Muscle of back (tissue), 3 donors: ENCODE measurements at regions not wholly inside any gene's neighbourhood (a gene's known extent, or its start where the extent isn't known, plus 50 kb on each side); places are given as distances from the start of the nearest gene placed in this dataset.
A peak's percentile ranks its signal among the peaks of the same experiment; 100 is the strongest.

ENCODE experiments used
- DNase-seq, 3 donors: peaks; one replicate each; pipeline versions ENCODE4 v3.0.0 to v3.0.0-alpha.2; 2013

DNA sequence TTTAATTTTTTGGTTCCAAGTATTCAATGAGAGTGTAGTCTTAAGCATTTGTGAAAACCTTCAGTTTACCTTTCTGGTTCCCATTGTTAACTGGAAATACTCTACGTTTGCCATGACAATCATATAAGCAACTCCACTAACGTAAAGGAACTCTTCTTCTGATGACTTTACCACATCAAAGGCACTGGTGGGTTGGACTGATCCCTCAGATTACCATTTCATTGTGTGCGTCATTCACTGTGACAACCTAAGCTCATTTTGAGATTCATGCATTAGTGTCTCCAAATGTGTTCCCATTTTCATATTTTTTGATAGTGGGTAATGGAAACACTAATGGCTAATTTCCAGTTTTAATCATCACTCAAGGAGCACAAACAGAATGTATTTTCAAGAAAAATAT lies 119.9 kb upstream of the COL1A2 start:
- no peak for DNase-seq

DNA sequence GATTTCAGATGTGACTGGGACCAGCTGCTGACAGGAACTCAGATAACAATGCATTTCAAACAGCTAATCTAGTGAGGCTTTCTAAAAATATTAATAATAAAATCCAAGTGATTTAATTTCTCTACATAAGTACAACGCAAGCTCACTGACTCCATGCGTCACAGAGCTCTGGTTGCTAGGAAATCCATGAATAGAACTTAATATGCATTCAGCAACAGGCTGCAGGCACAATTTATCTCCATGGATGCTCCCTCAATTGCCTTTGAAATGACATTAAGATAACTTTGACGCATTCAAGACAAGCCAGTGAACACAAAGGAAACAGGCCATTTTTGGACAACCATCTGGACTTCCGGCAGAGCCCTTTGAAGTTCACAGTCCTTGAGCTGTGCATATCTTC lies 118.7 kb upstream of the COL1A2 start:
- DNase-seq, result no peak

DNA sequence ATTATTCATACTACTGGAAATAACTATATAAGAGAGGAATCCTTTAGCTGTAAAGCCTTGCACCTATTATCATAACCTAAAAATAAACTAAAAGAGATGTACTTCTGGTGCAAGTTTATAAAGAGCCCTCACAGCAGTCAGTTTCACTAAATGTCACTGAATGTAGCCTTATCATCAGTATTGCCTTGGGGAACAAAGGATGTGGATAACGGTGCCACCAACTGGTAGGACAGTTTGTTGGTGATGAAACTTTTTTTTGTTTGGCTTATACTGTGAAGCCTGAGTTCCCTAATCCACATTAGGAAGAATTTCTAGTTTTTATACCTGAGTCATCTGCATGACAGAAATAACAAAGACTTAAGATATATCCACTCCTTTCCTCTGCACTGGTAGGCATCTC lies 117.9 kb upstream of the COL1A2 start:
- no peak for DNase-seq

DNA sequence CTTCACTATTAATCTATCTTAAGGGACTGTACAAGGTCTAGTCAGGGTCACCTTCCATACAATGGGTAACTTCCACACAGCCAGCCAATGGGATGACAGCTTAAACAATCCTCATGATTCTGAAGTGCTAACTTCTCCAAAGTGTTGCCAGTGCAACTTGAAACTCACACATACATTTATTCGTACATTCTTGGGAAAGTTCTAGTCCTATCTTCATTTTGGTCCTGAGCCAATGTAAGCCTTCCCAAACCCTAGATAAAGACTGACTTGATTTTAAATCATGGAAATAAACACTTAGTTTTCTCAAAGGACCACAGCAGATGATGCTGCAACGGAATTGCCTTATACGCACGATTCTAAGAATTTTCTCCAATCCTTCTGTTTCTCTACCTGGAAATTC lies 117.5 kb upstream of the COL1A2 start:
- DNase-seq, result no peak

DNA sequence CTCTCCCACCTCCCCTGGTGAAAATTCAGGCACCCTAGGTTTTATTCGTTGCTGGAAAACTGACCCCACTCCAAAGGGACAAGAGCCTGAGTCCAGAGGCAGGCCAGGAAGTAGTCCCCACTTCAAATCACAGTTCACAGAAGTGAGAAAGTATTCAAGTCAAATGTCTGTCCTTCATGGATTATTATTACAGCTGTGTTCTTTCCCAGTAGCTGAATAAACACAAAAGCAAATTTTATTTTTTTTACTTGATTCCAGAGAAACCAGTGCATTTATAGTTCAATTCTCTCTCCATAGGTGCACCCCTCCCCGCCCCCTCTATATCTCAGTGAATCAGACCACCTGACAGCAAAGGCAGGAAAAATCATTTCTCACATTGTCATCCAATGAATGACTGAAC lies 113.8 kb upstream of the COL1A2 start:
- no peak for DNase-seq

DNA sequence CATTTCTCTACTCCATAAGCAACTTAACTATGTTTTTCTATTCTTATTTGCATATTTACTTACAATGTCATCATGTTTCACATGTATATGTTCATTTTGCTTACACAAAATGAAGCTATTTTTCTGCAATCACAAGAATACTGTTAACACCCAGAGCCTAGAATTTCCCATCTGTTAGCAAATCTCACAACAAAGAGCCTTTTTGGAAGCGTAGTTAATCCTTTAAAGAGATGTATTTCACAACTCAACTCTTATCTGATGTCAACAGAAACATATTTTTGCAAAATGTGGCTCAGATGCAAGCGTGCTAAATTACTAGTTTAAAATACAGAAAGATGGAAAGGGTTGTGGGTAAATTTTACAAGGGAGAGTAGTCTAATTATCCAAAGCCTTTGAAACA lies 110.6 kb upstream of the COL1A2 start:
- no peak for DNase-seq

DNA sequence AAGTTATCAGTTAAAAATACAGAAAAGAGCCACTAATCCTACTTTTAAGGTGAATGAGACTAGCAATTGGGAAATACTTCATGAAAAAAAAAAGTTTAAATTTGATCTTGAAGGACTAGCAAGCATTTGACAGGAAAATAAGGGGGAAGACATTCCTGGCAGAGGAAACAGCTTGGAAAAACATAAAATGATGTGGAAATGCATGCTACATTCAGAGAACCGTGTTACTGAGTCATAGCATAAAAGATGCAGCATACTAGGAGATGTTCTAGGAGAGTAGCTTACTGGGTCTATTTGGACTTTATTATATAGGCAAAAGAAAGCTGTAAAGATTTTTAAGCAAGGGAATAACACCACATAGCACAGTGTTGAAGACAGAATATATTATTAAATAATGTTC lies 108.6 kb upstream of the COL1A2 start:
- DNase-seq, result no peak

DNA sequence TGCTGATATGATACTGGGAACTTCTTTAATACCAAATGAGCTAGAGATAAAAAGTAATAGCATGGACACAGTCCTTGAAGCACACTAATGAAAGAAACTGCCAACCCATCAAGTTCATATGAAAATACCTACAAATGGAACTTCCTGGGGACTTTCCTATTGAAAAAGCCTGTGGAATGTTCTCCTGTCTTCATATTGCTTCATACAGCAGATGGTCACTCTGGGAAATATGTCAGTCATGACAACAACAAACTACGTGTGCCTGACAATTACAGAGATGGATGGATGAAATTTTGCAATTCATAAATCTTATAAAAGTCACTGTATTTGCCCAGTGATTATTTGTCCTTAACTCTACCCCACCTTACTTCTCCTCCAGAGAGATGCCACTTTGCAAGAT lies 106.6 kb upstream of the COL1A2 start:
- no peak for DNase-seq

DNA sequence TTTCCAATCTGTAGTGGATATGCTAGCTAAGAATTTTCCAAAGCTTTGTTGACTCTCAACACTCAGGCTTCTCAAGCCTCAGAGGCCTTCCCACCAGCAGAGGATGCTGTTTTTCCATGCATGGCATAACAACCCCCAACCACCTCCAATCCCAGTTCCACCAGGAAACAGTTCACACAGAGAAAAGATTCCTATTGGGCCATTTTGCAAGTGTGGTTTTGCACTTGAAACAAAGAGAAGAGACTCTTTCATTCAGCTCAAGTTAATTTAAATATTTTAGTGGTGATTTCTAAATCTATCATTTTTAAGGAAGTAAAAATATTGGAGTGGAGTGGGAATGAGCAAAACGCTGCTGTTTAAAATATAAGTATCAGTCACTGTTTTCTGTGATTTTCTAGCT lies 105.6 kb upstream of the COL1A2 start:
- peak; percentile 83 to 91 (median 86) for DNase-seq

DNA sequence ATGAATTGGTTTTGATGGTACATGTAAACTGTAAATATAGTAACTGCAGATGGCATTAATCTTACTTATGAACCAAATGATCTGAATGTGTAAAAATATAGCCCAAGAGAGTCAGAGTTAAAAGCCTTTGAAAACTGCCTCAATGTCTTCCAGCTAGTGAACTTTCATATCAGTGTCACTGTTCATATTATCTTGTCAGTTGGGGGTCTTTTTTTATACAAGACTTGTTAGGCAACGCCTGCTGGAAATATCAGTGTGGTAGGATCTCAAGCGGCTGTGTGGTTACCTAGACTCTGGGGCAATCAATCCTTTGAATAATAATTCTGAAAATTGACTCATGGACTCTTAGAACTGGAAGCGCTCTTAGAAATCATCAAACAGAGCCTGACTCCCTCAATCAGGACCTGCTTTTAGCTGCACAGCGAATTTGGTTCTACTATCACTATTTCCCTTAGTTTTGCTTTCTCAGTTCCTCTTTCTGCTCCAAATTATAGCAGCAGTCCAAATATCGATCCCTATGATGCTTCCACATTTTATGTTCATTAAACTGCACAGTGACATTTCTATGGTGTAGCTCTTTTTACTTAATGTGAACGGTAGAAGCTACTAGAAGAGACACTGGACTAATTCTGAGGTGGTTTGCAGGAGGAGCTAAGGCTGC lies 100.1 kb upstream of the COL1A2 start:
- no peak for DNase-seq

DNA sequence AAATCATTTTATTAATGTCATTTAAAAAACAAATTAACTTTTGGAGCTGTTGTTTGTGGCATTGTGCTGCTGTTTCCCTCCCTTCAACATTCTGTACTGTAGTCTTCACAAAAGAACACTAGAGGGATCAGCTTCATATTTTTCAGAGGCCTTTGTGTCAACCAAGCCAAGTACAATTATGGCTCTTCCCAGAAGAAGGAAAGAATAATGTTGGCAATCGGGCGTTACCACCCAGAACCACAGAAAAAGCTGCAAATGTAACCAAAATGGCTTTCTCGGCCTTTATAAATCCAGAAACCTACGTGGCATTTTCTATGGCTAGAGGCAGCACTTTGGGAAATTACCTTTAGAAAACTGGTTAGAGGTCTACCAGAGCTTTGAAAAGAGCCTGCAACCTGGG lies 98.8 kb upstream of the COL1A2 start:
- peak; percentile 86 to 93 (median 86) for DNase-seq

DNA sequence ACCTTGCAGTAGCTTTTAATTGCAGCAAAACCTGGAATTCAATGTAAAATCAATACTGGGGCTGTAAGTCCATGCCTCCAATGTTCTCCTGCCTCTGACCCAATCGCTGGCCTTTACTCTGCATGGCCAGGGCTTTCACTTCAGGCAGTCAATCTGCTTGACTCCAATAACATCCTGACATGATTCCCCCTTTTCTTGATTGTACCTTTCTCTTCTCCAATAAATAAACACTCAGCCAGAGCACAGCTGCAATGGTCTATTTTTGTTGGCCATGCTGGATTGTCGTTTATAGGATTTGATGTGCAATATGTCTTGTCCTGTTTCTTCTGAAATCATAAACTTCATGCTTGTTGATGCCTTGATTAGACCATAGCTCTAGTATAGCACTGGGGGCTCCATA lies 97.8 kb upstream of the COL1A2 start:
- peak in 1 of 3 donors; percentile 55 for DNase-seq

DNA sequence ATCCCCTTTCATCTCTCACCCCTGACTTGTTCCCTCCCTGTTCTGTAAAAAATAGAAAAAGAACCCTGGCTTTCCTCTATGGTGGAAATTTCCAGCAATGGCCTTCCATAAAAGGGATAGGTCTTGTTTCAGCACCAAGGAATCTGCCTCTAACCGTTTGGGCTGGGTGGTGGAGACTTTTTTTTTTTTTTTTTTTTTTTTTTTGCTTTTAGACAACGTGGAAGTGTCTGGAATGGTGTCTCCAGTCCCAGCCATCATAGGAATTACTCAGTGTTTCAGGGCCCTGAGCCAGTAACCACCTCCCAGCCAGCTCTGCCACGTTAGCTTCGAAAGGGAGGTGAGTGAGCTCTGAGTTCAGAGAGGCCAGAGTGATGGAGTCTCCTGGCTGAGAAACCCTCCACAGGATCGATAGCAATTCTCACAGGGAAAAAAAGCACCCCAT lies 97.3 kb upstream of the COL1A2 start:
- peak; percentile 87 to 94 (median 88) for DNase-seq

DNA sequence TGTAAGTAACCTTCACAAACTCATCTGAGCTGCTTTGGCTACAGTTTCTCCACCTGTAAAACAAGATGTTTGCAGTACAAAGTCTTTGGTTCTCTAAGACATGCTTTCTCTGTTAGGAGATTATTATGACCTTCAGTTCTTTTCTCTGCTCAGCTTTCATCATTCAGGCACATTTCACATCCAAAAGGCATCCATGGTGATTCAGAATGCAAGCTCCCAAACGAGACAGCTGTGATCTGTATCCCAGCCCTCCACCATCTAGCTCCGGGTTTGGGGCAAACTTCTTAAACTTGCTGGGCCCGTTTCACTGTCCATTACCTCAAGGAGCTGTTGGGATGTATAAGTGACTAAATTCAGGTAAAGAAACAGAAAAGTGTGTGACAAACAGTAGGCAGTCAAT lies 95.8 kb upstream of the COL1A2 start:
- peak in 1 of 3 donors; percentile 50 for DNase-seq

DNA sequence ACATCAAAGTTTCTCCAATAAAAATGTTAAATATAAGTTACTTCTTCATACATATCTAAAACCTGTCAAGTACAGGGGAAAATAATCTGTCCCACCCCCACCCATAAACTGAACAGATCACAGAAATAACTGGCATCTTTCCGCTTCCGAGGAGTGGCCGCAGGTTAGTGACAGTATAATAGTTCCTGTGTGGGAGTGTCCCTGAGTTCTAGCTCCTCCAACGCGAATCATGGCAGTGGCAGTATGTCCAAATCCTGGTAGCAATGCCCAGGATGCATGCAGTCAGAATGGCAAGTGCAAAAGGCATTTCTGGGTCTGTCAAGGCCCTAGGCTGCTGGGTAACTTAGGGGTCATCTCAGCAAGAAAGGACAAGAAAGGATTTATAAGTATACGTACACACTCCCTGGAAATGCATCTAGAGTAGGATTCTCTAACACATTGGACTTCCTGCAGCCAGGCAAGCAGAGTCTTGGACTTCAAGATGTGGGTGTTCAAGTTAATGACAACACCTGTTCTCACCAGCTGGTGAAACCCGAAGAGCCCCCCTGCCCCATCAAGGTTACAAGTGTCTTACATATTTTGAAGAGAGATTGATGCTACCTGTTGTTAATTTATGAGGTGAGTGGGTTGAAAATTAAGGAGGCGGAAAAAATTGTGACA lies 94.4 kb upstream of the COL1A2 start:
- no peak for DNase-seq

DNA sequence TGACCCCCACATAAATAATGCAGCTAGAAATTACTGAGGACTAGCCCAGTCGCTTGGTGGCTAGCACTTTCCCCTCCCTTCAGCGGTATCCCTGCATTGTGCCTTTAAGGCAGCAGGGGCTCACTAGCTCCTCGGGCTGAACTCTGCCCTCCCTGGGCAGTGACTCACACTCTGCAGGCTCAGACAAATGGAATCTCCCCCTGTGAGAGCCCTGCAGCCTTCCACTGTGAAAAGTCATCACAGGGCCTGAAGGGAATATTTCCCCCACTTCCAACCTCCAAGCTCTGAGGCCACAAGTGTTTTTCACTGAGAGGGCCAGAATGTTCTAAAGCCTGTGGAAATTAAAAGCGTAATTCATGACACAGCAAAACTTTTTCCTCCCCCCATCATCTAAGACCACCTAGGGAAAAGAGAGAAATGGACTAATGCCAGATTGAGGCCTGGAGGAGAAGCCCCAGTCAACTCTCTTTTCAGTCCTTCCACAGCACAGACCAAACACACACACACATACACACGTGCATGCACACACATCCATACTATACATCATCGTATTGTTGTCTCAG lies 93.6 kb upstream of the COL1A2 start:
- DNase-seq, result peak; percentile 77 to 96 (median 91)

DNA sequence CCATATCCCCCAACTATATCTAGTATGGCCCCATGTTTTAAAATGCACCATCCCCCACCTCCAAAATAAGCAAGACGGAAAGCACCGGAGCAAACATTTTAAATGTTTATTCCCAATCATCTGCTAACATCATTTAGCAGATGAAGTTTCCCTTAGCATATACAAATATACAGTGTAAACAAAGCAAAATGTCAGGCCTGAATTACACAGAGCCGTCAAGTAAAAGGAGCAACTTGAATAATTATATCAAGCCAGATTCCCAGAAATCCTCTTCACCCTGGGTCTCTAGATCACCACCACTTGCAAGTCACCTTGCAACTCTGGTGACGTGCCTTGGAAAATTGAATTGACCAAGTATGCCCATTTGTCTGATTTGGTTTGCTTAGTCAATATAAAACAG lies 91.6 kb upstream of the COL1A2 start:
- no peak for DNase-seq

DNA sequence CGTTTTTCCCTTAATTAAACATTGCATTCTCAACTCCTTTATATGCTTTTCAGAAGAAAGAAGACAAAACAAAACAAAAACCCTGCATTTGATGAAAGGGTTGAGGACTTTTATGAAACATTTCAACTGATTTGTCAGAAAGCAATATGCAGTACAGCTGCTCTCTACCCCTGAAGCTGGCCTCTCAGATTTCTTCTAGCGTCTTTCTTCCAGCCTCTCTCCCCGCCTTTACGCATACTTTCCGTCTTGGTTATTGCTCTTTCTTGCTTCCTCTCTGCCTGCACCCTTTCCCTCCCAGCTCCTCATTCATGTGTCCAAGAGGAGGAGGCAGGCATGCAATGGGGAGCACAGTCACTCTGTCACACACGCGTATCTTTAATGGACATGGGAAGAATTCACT lies 91.0 kb upstream of the COL1A2 start:
- DNase-seq, result peak; percentile 91 to 97 (median 92)

DNA sequence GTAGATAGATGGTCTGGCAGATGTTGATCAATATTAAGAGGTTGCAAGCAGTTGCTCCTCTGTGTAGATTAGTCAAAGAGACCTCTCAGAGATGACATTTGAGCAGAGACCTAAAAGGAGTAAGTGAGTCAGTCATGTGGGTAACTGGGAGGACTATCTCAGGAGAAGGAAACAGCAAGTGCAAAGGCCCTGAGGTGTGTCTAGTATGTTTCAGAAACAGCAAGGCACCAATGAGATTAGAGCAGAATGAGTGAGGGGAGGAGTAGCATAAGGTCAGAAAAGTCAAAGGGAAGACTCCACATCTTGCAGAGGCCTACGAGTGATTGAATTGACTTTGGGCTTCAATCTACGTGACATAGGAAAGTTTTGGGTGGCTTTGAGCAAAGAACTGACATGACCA lies 89.8 kb upstream of the COL1A2 start:
- DNase-seq, result no peak

DNA sequence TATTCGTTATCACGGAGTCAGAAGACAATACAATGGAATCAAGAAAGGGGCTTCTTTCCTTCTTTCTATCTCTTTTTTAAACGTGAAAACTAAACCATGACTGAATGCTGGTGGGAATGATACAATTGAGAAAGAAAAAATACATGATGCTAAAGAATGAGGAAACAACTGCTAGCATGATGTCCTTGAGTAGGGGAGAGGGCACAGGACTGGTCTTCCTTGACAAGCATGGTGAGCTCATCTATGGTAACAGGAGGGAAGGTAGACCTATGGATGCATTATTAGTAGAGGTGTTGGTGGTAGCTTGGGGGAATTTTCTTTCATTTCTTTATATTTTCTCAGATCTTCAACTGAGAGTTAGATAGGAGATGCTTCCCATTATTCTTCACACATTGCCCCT lies 88.9 kb upstream of the COL1A2 start:
- no peak for DNase-seq

DNA sequence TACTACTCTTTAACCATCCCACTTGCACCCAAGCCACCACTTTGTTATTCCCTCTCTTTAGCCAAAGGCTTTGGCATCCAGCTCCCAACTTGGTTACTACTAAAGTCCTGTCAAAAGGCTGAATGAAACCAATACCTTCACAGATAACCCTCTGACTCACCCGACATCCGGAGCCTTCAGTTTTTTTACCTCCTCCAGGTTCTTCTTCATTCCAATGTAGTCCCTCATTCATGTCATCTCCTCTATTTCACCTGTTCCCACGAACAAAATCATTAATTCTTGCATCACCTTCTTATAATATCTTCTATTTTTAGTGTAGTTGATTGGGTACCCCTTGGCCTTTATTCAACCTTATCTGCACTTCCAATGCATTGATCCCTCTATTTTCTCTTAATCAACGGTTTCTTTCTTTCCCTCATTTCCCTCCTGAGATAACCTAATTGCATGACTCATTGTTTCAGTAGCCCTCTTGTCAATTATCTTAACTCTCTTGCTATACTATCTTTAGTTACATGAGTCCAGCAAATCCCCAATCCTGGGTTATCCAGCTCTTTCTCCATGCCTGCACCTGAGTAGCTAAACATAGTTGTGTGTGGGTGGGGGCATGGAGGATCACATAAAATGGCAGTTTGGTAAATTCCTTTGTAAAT lies 87.2 kb upstream of the COL1A2 start:
- no peak for DNase-seq

DNA sequence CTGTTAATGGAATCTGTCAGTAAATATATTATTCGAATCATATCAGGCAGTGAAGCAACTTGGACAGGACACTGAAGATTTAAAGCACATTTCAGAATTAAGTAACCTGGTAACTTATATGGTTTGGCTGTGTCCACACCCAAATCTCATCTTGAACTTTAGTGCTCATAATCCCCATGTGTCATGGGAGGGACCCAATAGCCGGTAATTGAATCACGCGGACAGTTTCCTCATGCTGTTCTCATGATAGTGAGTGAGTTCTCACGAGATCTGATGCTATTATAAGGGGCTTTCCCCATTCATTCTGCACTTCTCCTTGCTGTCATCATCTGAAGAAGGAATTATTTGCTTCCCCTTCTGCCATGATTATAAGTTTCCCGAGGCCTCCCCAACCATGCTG lies 83.2 kb upstream of the COL1A2 start:
- no peak for DNase-seq

DNA sequence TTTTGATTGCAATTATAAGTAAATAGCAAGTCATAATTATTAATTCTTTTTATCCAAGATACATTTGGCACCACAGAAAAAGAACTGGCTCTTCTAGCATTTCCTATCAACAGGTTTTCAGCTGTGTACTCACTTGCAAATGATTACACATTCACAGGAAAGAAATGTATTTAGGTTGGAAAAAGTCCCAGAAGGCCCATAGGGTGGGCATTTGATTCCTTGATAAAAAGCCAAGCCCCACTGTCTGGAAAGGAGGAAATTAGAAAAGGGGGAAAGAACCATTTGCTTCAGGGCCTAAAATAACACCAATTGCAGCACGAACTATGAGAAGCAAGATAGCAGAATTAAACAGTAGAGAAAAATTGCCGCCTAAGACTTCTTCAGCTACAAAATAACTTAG lies 80.8 kb upstream of the COL1A2 start:
- peak in 1 of 3 donors; percentile 71 for DNase-seq
